GM12878 (cell line): ENCODE measurements at regions not wholly inside any gene's neighbourhood (a gene's known extent, or its start where the extent isn't known, plus 50 kb on each side); places are given as distances from the start of the nearest gene placed in this dataset.

ENCODE experiments used
- ATF2 ChIP-seq: IDR thresholded peaks from 2 replicates; pipeline ENCODE4 v1.6.1; 2012; ENCODE audit warnings: low read length, inconsistent platforms
- CTCF ChIP-seq, 3 experiments: IDR thresholded peaks in 2 of 3; conservative IDR thresholded peaks in 1 of 3; 2 replicates each; pipeline ENCODE4 v1.5.1; 2011; ENCODE audit warnings: low read depth in 3 of 3, low read length in 3 of 3, mild to moderate bottlenecking in 3 of 3, control low read depth in 2 of 3, moderate library complexity in 2 of 3, inconsistent platforms in 1 of 3, mixed read lengths in 1 of 3; ENCODE audit not compliant: control insufficient read depth in 2 of 3, insufficient read depth in 1 of 3; ENCODE audit errors: extremely low read depth in 1 of 3
- EZH2 ChIP-seq: IDR thresholded peaks from 2 replicates; pipeline ENCODE4 v1.6.1; 2012; ENCODE audit warnings: low read depth, mild to moderate bottlenecking, control low read depth, inconsistent platforms, low read length, borderline replicate concordance; ENCODE audit not compliant: control insufficient read depth
- KDM1A ChIP-seq: fragments of 200-600 bp; sonication (generic); IDR thresholded peaks from 2 replicates; pipeline ENCODE4 v1.6.1; 2016; ENCODE audit warnings: borderline replicate concordance
- MAX ChIP-seq: IDR thresholded peaks from 2 replicates; pipeline ENCODE4 v1.6.1; 2012; ENCODE audit warnings: low read depth, low read length, improper control_type of control experiment
- SUZ12 ChIP-seq: fragments of 200-600 bp; sonication (generic); IDR thresholded peaks from one replicate; pipeline ENCODE4 v1.6.1; 2018; ENCODE audit warnings: antibody characterized with exemption, mild to moderate bottlenecking; ENCODE audit not compliant: unreplicated experiment
- USF1 ChIP-seq: IDR thresholded peaks from 2 replicates; pipeline ENCODE4 v1.6.1; 2011; ENCODE audit warnings: borderline replicate concordance, low read depth, mild to moderate bottlenecking, moderate library complexity, mixed read lengths, low read length; ENCODE audit not compliant: insufficient read depth; ENCODE audit errors: extremely low read length

GRCh38 chr4:116881077-116881476 lies 204.3 kb downstream of the TRAM1L1 start:
- TF ChIP-seq KDM1A = no peak
- TF ChIP-seq CTCF (IDR thresholded peaks at IDR 0.05 in 2 of 3, conservative IDR thresholded peaks at IDR 0.05 in 1 of 3; ENCODE audit: control insufficient read depth in 2 of 3, extremely low read depth in 1 of 3, insufficient read depth in 1 of 3, low read depth in 3 of 3, low read length in 3 of 3) = no peak
- TF ChIP-seq EZH2 = no peak
- TF ChIP-seq ATF2 = no peak
- no peak for TF ChIP-seq USF1
- no peak for TF ChIP-seq MAX
- TF ChIP-seq SUZ12 = no peak
